ENCODE measurements at regions not wholly inside any gene's neighbourhood (a gene's known extent, or its start where the extent isn't known, plus 50 kb on each side); places are given as distances from the start of the nearest gene placed in this dataset.

GRCh38 chr1:194155962-194156361 is 969.5 kb upstream of the B3GALT2 start:
- no peaks in the 10 kb centered on the region for H3K27me3 ChIP-seq (ENCODE audit: insufficient read depth, poor library complexity, severe bottlenecking)
- no peak overlapping the region for H3K27ac ChIP-seq (replicated peaks)
- TF ChIP-seq, protein P1, sequence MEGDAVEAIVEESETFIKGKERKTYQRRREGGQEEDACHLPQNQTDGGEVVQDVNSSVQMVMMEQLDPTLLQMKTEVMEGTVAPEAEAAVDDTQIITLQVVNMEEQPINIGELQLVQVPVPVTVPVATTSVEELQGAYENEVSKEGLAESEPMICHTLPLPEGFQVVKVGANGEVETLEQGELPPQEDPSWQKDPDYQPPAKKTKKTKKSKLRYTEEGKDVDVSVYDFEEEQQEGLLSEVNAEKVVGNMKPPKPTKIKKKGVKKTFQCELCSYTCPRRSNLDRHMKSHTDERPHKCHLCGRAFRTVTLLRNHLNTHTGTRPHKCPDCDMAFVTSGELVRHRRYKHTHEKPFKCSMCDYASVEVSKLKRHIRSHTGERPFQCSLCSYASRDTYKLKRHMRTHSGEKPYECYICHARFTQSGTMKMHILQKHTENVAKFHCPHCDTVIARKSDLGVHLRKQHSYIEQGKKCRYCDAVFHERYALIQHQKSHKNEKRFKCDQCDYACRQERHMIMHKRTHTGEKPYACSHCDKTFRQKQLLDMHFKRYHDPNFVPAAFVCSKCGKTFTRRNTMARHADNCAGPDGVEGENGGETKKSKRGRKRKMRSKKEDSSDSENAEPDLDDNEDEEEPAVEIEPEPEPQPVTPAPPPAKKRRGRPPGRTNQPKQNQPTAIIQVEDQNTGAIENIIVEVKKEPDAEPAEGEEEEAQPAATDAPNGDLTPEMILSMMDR (IDR thresholded peaks at IDR 0.05; ENCODE audit: insufficient read depth, low read length): no peak
- TF ChIP-seq, protein P2, sequence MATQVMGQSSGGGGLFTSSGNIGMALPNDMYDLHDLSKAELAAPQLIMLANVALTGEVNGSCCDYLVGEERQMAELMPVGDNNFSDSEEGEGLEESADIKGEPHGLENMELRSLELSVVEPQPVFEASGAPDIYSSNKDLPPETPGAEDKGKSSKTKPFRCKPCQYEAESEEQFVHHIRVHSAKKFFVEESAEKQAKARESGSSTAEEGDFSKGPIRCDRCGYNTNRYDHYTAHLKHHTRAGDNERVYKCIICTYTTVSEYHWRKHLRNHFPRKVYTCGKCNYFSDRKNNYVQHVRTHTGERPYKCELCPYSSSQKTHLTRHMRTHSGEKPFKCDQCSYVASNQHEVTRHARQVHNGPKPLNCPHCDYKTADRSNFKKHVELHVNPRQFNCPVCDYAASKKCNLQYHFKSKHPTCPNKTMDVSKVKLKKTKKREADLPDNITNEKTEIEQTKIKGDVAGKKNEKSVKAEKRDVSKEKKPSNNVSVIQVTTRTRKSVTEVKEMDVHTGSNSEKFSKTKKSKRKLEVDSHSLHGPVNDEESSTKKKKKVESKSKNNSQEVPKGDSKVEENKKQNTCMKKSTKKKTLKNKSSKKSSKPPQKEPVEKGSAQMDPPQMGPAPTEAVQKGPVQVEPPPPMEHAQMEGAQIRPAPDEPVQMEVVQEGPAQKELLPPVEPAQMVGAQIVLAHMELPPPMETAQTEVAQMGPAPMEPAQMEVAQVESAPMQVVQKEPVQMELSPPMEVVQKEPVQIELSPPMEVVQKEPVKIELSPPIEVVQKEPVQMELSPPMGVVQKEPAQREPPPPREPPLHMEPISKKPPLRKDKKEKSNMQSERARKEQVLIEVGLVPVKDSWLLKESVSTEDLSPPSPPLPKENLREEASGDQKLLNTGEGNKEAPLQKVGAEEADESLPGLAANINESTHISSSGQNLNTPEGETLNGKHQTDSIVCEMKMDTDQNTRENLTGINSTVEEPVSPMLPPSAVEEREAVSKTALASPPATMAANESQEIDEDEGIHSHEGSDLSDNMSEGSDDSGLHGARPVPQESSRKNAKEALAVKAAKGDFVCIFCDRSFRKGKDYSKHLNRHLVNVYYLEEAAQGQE (IDR thresholded peaks at IDR 0.05; ENCODE audit: insufficient replicate concordance, low read depth): no peak
- no peak for TF ChIP-seq POLR2AphosphoS5 (IDR thresholded peaks at IDR 0.05; ENCODE audit: low read depth)
- no peak for DNase-seq (ENCODE audit: low read depth in 1 of 2, low spot score in 1 of 2)
- no peak overlapping the region for H3K4me3 ChIP-seq (replicated peaks; ENCODE audit: insufficient read depth, low read length)

DNA sequence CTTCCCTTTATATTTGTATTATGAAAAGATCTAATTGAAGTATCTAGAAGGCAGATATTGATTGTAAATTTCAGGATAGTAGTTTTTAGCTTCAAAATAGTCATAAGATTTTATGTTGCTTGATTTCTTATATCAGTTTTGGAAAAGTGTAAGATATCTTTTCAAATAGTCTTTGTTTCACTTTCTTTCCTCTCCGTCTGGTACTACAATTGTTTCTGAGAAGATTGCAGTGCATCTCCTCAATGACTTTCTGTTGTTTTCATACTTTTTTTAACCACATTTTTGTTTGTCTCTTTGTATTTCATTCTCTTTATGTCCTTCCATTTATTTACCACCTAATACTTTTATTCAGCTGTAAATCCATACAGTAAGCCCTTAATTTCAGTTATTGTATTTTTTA is 964.6 kb upstream of the B3GALT2 start:
- no peak for DNase-seq (ENCODE audit: low read depth in 1 of 2, low spot score in 1 of 2)
- H3K27ac ChIP-seq (replicated peaks): no peak overlapping the region
- no peaks in the 10 kb centered on the region for H3K27me3 ChIP-seq (ENCODE audit: insufficient read depth, poor library complexity, severe bottlenecking)
- no peak overlapping the region for H3K4me3 ChIP-seq (replicated peaks; ENCODE audit: insufficient read depth, low read length)
- TF ChIP-seq, protein P1 (IDR thresholded peaks at IDR 0.05; ENCODE audit: insufficient read depth, low read length): no peak
- TF ChIP-seq GABPA (IDR thresholded peaks at IDR 0.05; ENCODE audit: low read depth) (no peak), POLR2AphosphoS5 (IDR thresholded peaks at IDR 0.05; ENCODE audit: low read depth) (no peak), SPI1 (IDR thresholded peaks at IDR 0.05; ENCODE audit: borderline replicate concordance, low read depth) (no peak)
- TF ChIP-seq, protein P2 (IDR thresholded peaks at IDR 0.05; ENCODE audit: insufficient replicate concordance, low read depth): no peak

DNA sequence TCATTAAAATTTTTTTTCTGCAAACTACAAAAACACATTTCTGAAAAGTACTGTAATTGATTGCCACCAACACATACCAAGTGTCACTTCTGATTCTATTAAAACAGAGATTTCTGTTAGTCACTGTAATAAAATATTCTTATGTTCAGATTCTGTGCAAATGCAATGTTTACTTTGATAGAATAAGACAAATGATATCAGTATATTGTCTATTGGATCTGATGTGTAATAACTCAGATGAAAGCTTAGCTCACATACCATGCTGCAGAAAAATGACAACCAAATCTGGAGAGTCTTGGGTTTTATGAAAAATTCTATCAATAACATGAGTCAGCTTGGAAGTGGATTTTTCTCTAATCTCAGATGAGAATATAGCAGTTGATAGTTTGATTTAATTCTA is 963.8 kb upstream of the B3GALT2 start:
- no peak for DNase-seq (ENCODE audit: low read depth in 1 of 2, low spot score in 1 of 2)
- TF ChIP-seq, protein P1 (IDR thresholded peaks at IDR 0.05; ENCODE audit: insufficient read depth, low read length): no peak
- TF ChIP-seq GABPA (IDR thresholded peaks at IDR 0.05; ENCODE audit: low read depth) (no peak), POLR2AphosphoS5 (IDR thresholded peaks at IDR 0.05; ENCODE audit: low read depth) (no peak), SPI1 (IDR thresholded peaks at IDR 0.05; ENCODE audit: borderline replicate concordance, low read depth) (no peak)
- TF ChIP-seq, protein P2 (IDR thresholded peaks at IDR 0.05; ENCODE audit: insufficient replicate concordance, low read depth): no peak
- no peak overlapping the region for H3K4me3 ChIP-seq (replicated peaks; ENCODE audit: insufficient read depth, low read length)
- H3K27me3 ChIP-seq (ENCODE audit: insufficient read depth, poor library complexity, severe bottlenecking): no peaks in the 10 kb centered on the region
- H3K27ac ChIP-seq (replicated peaks): no peak overlapping the region

Data from HL-60 (cell line).